HCT116 (cell line): ENCODE measurements at regions not wholly inside any gene's neighbourhood (a gene's known extent, or its start where the extent isn't known, plus 50 kb on each side); places are given as distances from the start of the nearest gene placed in this dataset.

Experiments used
- EGR1 ChIP-seq: IDR thresholded peaks from 2 replicates; pipeline ENCODE4 v1.6.1; 2012; ENCODE audit warnings: low read depth
- EZH2phosphoT487 ChIP-seq: fragments of 200-600 bp; IDR thresholded peaks from 2 replicates; pipeline ENCODE4 v1.6.1; 2018; ENCODE audit warnings: antibody characterized with exemption, borderline replicate concordance
- JUND ChIP-seq: IDR thresholded peaks from 2 replicates; pipeline ENCODE4 v1.6.1; 2012
- POLR2A ChIP-seq: IDR thresholded peaks from 2 replicates; pipeline ENCODE4 v1.7.0; 2011; ENCODE audit warnings: borderline replicate concordance; ENCODE audit not compliant: insufficient read depth, insufficient read length; ENCODE audit errors: extremely low read depth
- RAD21 ChIP-seq: IDR thresholded peaks from 2 replicates; pipeline ENCODE4 v1.6.1; 2012; ENCODE audit warnings: low read depth, mild to moderate bottlenecking
- SIN3A ChIP-seq: IDR thresholded peaks from 2 replicates; pipeline ENCODE4 v1.6.1; 2012; ENCODE audit warnings: low read depth
- SP1 ChIP-seq: IDR thresholded peaks from 2 replicates; pipeline ENCODE4 v1.6.1; 2012; ENCODE audit warnings: low read depth
- SRF ChIP-seq: IDR thresholded peaks from 2 replicates; pipeline ENCODE4 v1.6.1; 2012; ENCODE audit warnings: low read depth
- TCF7L2 ChIP-seq: IDR thresholded peaks from 2 replicates; pipeline ENCODE4 v1.7.0; 2011; ENCODE audit warnings: borderline replicate concordance, inconsistent platforms; ENCODE audit not compliant: insufficient read depth, insufficient read length; ENCODE audit errors: extremely low read depth
- TF ChIP-seq, protein P1 (sequence below), 3 experiments: fragments of 200-600 bp in 1 of 3; sonication (generic) in 1 of 3; IDR thresholded peaks in 2 of 3; conservative IDR thresholded peaks in 1 of 3; 2 replicates each; pipeline ENCODE4 v1.5.1; 2012 to 2017; ENCODE audit warnings: low read depth in 2 of 3, low read length in 2 of 3, antibody characterized with exemption in 1 of 3, borderline replicate concordance in 1 of 3, control low read depth in 1 of 3, mild to moderate bottlenecking in 1 of 3, mixed read lengths in 1 of 3, mixed run types in 1 of 3, moderate library complexity in 1 of 3; ENCODE audit not compliant: insufficient read depth in 1 of 3
- TF ChIP-seq, protein P2 (sequence below): IDR thresholded peaks from 2 replicates; pipeline ENCODE4 v1.6.1; 2012; ENCODE audit warnings: low read depth
- TF ChIP-seq, protein P3 (sequence below): IDR thresholded peaks from 2 replicates; pipeline ENCODE4 v1.6.1; 2012

DNA sequence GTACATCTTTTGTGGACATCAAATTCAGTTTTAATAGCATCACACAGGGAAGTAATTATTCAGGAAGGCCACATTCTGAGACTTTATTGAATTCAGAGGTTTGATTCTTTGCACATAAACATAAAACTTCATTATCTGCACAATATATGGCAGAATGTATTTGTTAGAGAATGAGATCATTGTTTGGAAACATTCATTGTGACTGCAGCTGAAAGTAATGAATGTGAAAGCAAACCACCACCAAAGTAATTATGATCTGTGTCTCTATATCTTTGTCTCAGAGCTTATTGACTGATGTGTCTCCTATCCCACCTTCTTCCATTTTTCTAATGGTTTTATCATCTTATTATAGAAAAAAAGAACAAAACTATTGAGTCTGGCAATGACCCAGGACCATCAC, 340.9 kb upstream of the PCDH15 start:
- TF ChIP-seq, protein P1, sequence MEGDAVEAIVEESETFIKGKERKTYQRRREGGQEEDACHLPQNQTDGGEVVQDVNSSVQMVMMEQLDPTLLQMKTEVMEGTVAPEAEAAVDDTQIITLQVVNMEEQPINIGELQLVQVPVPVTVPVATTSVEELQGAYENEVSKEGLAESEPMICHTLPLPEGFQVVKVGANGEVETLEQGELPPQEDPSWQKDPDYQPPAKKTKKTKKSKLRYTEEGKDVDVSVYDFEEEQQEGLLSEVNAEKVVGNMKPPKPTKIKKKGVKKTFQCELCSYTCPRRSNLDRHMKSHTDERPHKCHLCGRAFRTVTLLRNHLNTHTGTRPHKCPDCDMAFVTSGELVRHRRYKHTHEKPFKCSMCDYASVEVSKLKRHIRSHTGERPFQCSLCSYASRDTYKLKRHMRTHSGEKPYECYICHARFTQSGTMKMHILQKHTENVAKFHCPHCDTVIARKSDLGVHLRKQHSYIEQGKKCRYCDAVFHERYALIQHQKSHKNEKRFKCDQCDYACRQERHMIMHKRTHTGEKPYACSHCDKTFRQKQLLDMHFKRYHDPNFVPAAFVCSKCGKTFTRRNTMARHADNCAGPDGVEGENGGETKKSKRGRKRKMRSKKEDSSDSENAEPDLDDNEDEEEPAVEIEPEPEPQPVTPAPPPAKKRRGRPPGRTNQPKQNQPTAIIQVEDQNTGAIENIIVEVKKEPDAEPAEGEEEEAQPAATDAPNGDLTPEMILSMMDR (IDR thresholded peaks at IDR 0.05 in 2 of 3, conservative IDR thresholded peaks at IDR 0.05 in 1 of 3; ENCODE audit: borderline replicate concordance in 1 of 3, insufficient read depth in 1 of 3, low read depth in 2 of 3, low read length in 2 of 3): no peak
- TF ChIP-seq, protein P2, sequence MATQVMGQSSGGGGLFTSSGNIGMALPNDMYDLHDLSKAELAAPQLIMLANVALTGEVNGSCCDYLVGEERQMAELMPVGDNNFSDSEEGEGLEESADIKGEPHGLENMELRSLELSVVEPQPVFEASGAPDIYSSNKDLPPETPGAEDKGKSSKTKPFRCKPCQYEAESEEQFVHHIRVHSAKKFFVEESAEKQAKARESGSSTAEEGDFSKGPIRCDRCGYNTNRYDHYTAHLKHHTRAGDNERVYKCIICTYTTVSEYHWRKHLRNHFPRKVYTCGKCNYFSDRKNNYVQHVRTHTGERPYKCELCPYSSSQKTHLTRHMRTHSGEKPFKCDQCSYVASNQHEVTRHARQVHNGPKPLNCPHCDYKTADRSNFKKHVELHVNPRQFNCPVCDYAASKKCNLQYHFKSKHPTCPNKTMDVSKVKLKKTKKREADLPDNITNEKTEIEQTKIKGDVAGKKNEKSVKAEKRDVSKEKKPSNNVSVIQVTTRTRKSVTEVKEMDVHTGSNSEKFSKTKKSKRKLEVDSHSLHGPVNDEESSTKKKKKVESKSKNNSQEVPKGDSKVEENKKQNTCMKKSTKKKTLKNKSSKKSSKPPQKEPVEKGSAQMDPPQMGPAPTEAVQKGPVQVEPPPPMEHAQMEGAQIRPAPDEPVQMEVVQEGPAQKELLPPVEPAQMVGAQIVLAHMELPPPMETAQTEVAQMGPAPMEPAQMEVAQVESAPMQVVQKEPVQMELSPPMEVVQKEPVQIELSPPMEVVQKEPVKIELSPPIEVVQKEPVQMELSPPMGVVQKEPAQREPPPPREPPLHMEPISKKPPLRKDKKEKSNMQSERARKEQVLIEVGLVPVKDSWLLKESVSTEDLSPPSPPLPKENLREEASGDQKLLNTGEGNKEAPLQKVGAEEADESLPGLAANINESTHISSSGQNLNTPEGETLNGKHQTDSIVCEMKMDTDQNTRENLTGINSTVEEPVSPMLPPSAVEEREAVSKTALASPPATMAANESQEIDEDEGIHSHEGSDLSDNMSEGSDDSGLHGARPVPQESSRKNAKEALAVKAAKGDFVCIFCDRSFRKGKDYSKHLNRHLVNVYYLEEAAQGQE: no peak
- TF ChIP-seq EGR1 (no peak), SIN3A (no peak), TCF7L2 (no peak), JUND (no peak), RAD21 (no peak), POLR2A (no peak), SRF (no peak), EZH2phosphoT487 (no peak), SP1 (no peak)
- TF ChIP-seq, protein P3, sequence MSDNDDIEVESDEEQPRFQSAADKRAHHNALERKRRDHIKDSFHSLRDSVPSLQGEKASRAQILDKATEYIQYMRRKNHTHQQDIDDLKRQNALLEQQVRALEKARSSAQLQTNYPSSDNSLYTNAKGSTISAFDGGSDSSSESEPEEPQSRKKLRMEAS: no peak
